NT2/D1 (cell line): ENCODE measurements at regions not wholly inside any gene's neighbourhood (a gene's known extent, or its start where the extent isn't known, plus 50 kb on each side); places are given as distances from the start of the nearest gene placed in this dataset.

Experiments used
- DNase-seq: peaks from one replicate; pipeline ENCODE4 v3.0.0-alpha.2; 2011; ENCODE audit warnings: low read depth, low spot score
- H3K27me3 ChIP-seq: 2 replicates; pipeline ENCODE4 v1.6.0; 2011; ENCODE audit warnings: mild to moderate bottlenecking; ENCODE audit not compliant: insufficient read length, insufficient read depth
- H3K36me3 ChIP-seq: 2 replicates; pipeline ENCODE4 v1.6.1; 2011; ENCODE audit warnings: mild to moderate bottlenecking, low read length, mixed read lengths; ENCODE audit not compliant: insufficient read depth, insufficient read length
- H3K4me1 ChIP-seq: 2 replicates; pipeline ENCODE4 v1.5.1; 2011; ENCODE audit not compliant: insufficient read depth, insufficient read length
- H3K4me3 ChIP-seq: 2 replicates; pipeline ENCODE4 v1.5.1; 2011; ENCODE audit warnings: low read depth; ENCODE audit not compliant: insufficient read length
- H3K9ac ChIP-seq: 2 replicates; pipeline ENCODE4 v1.6.0; 2011; ENCODE audit warnings: low read depth; ENCODE audit not compliant: insufficient read length
- H3K9me3 ChIP-seq: 2 replicates; pipeline ENCODE4 v1.5.1; 2011; ENCODE audit warnings: mild to moderate bottlenecking, low read length; ENCODE audit not compliant: insufficient read depth
- SUZ12 ChIP-seq: IDR thresholded peaks from 2 replicates; pipeline ENCODE4 v1.6.1; 2011; ENCODE audit not compliant: insufficient read length, insufficient read depth; ENCODE audit errors: extremely low read depth
- YY1 ChIP-seq: IDR thresholded peaks from 2 replicates; pipeline ENCODE4 v1.6.1; 2011; ENCODE audit not compliant: insufficient read length, insufficient read depth
- ZNF274 ChIP-seq: IDR thresholded peaks from 2 replicates; pipeline ENCODE4 v1.6.1; 2011; ENCODE audit warnings: mild to moderate bottlenecking, low read depth, low read length

GRCh38 chrX:145549496-145549895 is 268.1 kb upstream of the SLITRK2 start:
- no peak overlapping the region for H3K4me3 ChIP-seq
- no peak overlapping the region for H3K9ac ChIP-seq
- TF ChIP-seq ZNF274 (no peak), SUZ12 (no peak), YY1 (no peak)
- H3K9me3 ChIP-seq: no peaks in the 10 kb centered on the region
- DNase-seq: no peak
- H3K27me3 ChIP-seq: no peaks in the 10 kb centered on the region
- H3K4me1 ChIP-seq: no peaks in the 10 kb centered on the region
- no peaks in the 10 kb centered on the region for H3K36me3 ChIP-seq

GRCh38 chrX:145552643-145553042 is 265.0 kb upstream of the SLITRK2 start:
- TF ChIP-seq SUZ12 (no peak), YY1 (no peak), ZNF274 (no peak)
- no peaks in the 10 kb centered on the region for H3K27me3 ChIP-seq
- H3K9me3 ChIP-seq: no peaks in the 10 kb centered on the region

GRCh38 chrX:145553702-145554101 is 263.9 kb upstream of the SLITRK2 start:
- no peaks in the 10 kb centered on the region for H3K9me3 ChIP-seq
- no peak overlapping the region for H3K4me3 ChIP-seq
- no peak for DNase-seq
- H3K27me3 ChIP-seq: no peaks in the 10 kb centered on the region
- H3K36me3 ChIP-seq: no peaks in the 10 kb centered on the region
- no peaks in the 10 kb centered on the region for H3K4me1 ChIP-seq
- TF ChIP-seq SUZ12 (no peak), YY1 (no peak), ZNF274 (no peak)
- no peak overlapping the region for H3K9ac ChIP-seq

More at GRCh38 chrX:145552643-145553042, 265.0 kb upstream of the SLITRK2 start:
- Histone ChIP-seq H3K4me3 (no peak overlapping the region), H3K36me3 (no peaks in the 10 kb centered on the region), H3K9ac (no peak overlapping the region), H3K4me1 (no peaks in the 10 kb centered on the region)
- no peak for DNase-seq

GRCh38 chrX:145563159-145563558 is 254.5 kb upstream of the SLITRK2 start:
- no peak for DNase-seq
- Histone ChIP-seq H3K4me1 (no peaks in the 10 kb centered on the region), H3K36me3 (no peaks in the 10 kb centered on the region), H3K4me3 (no peak overlapping the region), H3K9ac (no peak overlapping the region), H3K27me3 (no peaks in the 10 kb centered on the region), H3K9me3 (no peaks in the 10 kb centered on the region)
- TF ChIP-seq ZNF274: no peak
- no peak for TF ChIP-seq YY1
- TF ChIP-seq SUZ12: no peak

- Histone ChIP-seq H3K9me3 (no peaks in the 10 kb centered on the region), H3K4me1 (no peaks in the 10 kb centered on the region), H3K27me3 (no peaks in the 10 kb centered on the region), H3K9ac (no peak overlapping the region), H3K36me3 (no peaks in the 10 kb centered on the region), H3K4me3 (no peak overlapping the region)
- DNase-seq: no peak
- TF ChIP-seq SUZ12 (no peak), ZNF274 (no peak), YY1 (no peak)
These were observed 207.6 kb upstream of the SLITRK2 start for GRCh38 chrX:145609951-145610511.

- Histone ChIP-seq H3K36me3 (no peaks in the 10 kb centered on the region), H3K4me3 (no peak overlapping the region), H3K4me1 (no peaks in the 10 kb centered on the region), H3K9ac (no peak overlapping the region), H3K9me3 (no peaks in the 10 kb centered on the region), H3K27me3 (no peaks in the 10 kb centered on the region)
- TF ChIP-seq YY1 (no peak), SUZ12 (no peak), ZNF274 (no peak)
- DNase-seq: no peak
These were observed 203.7 kb upstream of the SLITRK2 start for GRCh38 chrX:145613894-145614293.

- no peak for DNase-seq
- Histone ChIP-seq H3K36me3 (no peaks in the 10 kb centered on the region), H3K4me3 (no peak overlapping the region), H3K27me3 (no peaks in the 10 kb centered on the region), H3K9ac (no peak overlapping the region), H3K9me3 (no peaks in the 10 kb centered on the region), H3K4me1 (no peaks in the 10 kb centered on the region)
- TF ChIP-seq ZNF274: no peak
These were observed 197.0 kb upstream of the SLITRK2 start for GRCh38 chrX:145620666-145621065.

- Histone ChIP-seq H3K4me1 (no peaks in the 10 kb centered on the region), H3K36me3 (no peaks in the 10 kb centered on the region), H3K4me3 (no peak overlapping the region), H3K27me3 (no peaks in the 10 kb centered on the region), H3K9ac (no peak overlapping the region), H3K9me3 (no peaks in the 10 kb centered on the region)
- TF ChIP-seq YY1 (no peak), SUZ12 (no peak), ZNF274 (no peak)
- DNase-seq: no peak
These were observed 194.2 kb upstream of the SLITRK2 start for GRCh38 chrX:145623453-145623852.
